IPS-NIHi11 (cell line): ENCODE measurements at regions not wholly inside any gene's neighbourhood (a gene's known extent, or its start where the extent isn't known, plus 50 kb on each side); places are given as distances from the start of the nearest gene placed in this dataset.

Experiments used
- DNase-seq: peaks from one replicate; pipeline ENCODE4 v3.0.0; 2012; ENCODE audit warnings: mixed read lengths, low spot score

DNA sequence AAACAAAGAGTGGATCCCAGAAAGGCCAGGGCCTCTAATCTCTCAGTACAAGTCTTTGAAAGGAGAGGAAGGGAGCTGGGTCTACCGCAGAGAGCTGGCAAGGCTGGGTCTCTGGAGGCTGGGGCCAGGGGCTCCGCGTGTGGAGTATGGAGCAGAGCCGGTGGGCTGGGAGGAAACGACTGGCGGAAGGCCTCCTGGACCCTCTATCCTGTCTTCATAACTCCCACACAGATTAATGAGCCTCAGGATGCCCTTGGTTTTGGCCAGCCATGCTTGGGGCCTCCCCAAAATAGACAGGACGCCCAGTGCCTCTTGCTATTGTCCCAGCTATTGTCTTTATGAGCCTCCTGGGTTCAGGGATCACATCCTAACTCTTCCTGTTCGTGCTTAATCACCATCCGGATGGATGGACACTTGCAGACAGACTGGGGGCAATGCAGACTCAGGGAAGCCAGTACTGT is 306.4 kb downstream of the DHX35 start:
- no peak for DNase-seq

DNA sequence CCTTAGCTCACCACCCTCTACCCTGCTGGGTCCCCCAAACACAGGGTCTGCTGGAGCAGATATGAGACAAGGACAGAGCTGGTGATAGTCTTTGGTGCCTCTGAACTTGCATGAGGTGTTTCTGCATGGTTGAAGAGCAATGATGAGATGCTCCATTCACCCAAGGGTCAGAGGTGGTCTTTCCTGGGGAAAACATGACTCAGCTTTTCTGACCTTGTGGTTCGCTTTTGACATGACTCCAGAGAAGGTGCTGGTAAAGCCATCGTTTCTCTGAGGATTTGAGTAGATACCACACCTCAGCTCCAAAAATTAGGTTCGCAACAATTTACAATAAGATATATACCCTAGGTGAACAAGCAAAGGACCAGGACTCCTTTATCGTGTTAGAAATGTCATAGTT is 304.8 kb downstream of the DHX35 start:
- DNase-seq = no peak

DNA sequence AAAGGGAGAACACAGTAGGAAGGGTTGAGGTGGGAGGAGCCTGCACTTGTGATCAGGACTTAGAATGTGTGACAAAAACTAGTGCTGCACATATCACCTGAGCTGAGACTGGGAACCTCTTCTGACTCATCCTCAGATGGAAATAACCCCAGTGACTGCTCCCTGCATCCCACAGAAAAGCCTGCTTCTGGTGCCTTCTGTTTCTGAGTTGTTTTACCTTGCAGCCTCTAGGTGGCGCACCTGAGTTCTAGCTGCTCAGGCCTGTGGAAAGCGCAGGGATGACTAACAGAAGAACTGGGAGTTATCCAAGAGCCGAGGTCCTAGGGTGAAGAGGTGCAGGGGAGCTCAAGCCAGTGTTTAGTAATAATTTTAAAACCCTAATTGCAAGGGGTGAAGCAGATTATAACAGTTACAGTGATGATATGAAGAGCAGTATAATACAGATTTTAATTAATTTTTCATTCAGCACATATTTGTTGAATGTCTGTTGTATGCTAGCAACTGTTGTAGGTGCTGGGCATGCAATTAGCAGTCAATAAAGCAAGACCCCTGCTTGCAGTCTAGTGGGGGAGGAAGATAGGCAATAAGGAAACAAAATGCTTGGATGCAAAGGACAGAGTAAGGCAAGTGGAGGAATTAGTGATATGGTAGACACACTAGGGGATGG is 302.5 kb downstream of the DHX35 start:
- peak; percentile 84 for DNase-seq

DNA sequence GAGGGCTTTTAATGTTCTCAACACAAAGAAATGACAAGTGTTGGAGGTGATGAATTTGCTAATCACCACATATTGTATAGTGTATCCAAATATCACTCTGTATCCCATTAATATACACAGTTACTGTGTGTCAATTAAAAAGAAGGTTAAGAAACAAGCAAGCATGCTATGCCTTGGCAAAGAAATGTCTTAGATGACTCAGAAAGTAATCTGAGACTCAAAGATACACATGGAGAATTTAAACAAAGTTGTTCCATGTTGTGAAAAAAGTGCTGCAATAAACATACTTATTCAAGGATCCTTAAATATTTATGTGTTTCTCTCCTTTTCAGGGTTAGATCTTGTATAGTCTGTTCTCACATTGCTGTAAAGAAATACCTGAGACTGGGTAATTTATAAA is 300.9 kb downstream of the DHX35 start:
- DNase-seq = no peak

DNA sequence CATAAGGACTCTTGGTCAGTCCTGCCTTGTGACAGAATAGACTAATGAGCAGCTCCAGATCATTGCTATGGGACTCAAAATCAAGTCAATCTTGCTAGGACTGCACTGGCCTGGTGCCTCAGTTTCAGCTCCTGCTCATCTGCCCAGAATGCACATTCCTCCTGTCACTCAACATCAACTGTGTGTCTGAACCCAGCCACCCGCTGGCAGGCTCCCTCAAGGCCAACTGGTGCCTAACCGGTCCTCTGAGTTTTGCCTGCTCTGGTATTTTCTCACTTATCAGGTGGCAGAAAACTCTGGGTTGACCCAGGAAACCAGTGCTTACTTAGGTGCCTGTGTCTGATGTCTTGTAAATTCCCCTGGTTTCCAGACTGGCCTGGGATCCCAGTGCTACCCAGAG is 297.7 kb downstream of the DHX35 start:
- DNase-seq = no peak

DNA sequence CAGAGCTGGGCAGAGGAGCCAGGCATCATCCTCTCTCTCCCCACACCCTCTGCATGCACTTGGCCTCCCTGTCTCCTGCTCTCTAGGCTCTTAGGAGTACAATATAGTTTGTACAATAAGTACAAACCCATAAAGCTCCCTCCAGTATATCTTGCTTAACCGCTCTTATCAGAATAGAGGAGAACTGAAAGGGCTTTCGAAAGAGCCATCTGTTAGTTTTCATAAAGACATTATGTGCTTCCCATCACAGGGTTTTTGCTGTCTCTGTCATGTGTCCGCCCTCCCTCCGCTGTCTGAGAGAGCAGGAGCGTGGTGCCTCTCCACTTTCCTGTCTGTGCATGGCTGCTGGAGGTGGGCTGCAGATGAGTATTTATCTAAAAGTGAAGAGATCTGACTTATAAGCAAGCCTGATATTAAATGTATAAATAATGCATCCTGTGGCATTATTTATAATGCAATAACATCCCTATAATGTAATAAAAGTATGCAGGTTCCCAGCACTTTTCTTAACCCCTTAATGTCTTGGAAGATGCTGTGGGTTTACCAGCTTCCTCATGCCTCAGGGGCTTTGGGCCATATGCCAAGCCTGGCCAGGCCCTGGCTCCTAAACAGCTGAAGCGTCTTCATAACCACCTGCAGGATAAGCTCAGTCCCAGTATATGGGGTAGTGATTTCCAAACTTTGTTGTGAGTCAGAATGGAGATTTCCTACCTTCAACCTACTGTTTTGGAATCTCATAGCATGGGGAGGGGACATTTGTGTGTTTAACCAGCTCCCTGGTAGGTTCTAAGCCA is 297.1 kb downstream of the DHX35 start:
- no peak for DNase-seq

DNA sequence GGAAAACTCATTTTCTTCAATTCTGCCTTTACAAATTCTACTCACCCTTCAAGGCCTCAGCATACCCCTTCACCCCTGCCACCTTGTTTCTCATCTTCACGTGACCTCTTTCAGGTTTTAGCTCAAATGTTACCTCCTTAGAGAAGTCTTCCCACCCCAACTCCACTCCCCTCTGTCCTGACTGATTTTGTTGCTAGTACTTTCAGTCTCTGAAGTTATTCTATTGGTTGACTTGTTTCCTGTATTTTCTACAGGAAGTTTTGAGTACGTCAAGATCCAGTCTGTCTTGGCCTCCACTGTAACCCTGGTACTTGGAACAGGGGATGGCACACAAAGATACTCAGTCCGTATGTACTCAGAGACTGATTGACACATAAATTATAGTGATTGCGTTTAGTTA is 296.1 kb downstream of the DHX35 start:
- no peak for DNase-seq

DNA sequence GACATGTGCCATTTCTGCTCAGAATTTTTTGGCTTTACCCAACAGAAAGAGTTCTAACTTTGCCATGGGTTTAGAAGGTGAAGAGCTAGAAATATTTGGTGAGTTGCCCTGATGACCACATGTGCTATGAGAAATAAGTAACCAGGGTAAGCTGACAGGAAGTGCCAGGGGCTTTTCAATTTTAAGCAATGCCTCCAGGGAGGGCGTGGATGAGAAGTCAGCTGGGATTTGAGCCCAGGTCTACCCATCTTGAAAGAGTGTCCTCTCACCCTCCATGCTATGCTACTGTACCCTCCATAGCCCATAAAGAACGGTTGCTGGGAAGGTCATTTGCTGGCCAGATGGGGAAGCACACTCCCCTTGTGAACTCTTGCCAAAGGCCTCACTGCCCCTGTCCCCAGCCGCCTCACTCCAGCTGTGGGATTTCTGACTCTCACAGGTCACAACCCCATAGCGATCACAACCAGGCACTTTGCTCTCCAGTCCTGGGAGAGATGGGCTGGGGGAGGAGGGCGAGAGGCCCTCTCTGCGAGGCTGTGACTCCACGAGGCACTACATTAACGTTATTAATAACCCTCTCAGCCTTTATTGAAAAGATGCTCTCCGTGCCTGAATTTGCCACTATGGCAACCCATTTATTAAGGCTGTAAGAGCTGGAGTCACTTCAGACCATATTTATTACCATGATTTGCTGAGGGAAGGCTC is 291.1 kb downstream of the DHX35 start:
- no peak for DNase-seq

DNA sequence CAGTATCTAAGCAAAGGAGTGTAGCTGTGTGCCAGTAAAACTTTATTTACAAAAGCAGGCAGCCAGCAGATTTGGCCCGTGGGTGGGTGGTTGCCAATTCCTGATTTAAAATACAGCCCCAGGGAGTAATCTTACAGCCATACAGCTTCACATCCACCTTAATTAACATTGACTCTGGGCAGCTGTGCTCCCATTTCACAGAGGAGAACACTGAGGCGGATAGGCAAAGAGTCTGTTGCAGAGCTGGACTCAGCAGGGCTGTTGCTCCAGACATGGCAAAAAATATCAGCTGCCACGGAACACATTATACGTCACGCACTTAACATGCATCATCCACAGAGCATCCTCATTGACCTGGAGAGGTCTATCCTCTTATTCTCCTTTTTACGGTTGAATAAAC is 289.9 kb downstream of the DHX35 start:
- no peak for DNase-seq

DNA sequence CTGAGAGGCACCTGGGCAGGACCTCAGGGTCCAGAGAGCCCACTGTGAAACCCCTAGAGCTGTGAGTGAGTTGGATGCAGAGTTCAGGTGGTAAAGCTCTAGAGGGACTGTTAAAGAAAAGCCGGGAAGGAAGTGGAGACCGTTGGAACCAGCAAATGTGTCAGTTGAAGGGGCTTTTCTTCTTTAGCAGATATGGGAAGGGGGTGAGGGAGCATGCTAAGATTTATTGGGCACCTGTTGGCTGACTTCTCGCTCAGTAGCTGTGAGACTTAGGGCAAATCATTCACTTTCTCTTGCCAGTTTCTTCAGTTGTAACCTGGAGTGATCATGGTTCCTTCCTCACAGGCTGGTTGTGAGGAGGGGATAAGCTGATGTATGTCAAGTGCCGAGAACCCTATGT is 287.7 kb downstream of the DHX35 start:
- no peak for DNase-seq

DNA sequence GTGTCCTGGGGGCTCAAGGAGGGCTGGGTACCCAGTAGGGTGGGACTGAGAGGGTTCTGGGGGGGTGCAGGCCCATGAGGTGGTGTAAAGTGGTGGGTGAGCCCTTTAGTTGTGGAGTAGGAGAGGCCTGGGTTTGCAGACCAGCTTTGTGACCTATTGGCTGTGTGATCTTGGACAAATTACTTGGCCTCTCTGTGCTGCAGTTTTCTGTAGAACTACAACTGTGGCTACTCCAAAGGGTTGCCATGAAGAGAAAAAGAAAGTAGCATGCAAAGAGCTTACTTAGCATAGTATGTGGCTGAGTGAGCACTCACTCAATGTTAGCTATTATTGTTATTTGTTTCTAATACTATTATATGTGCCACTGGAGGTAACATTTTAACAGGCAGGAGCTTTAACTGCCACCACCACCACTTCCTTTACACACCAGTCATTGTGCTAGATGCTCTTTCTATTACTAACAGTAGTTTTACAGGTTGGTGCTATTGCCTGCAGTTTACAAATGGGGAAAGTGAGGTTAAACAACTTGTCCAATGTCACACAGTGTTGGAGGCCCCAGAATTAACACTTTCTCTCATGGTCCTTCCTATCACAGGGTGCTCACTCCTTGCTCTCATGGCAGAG is 286.8 kb downstream of the DHX35 start:
- no peak for DNase-seq

DNA sequence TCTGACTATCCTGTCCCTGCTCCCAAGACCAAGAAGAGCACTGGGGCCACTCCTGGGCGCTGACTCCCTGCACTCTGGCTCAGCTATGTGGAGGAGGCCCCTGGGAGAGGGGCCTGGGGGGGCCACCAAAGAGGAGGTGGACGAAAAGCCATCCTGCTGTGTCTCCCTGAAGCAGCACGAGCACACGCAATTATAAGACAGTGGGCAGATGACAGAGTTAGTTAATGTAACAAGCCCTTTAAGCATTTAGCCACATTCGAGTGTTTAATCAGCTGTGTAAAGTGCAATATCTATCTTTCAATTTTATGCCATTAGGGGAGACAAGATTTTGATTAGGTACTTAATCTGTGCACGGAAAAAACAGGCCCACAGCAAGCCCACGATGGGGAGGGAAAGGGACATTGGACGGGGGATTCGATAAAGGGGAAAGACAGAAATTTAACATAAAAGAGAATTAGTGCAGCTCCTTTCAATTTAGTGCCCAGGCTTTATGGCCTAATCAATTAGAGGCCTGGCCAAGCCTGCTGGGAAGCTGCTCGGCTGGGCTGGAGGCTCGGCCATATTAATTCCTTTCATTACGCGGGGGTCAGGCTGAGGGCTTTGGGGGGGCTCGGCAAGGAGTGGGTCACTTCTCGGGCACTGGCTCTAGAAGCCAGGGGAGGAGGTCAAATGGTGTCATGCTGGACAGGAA is 286.2 kb downstream of the DHX35 start:
- DNase-seq = no peak

DNA sequence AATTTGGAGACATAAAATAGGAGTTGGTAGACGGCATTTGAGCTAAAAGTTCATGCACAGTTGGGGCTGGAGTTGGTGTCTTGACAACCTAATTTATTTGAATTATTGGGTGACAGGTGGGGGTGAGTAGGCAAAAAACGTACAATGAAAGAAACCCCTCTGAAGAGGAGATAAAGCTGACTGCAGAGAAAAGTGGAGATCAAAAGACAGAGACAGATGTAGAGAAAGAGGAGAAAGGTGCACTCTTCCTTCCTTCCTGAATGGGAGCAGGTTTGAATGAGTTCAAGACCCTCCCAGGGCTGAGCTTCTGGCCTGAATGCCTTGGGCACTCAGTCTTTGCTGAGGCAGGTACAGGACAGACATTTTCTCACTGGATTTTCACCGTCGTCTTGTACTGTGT is 284.3 kb downstream of the DHX35 start:
- no peak for DNase-seq

DNA sequence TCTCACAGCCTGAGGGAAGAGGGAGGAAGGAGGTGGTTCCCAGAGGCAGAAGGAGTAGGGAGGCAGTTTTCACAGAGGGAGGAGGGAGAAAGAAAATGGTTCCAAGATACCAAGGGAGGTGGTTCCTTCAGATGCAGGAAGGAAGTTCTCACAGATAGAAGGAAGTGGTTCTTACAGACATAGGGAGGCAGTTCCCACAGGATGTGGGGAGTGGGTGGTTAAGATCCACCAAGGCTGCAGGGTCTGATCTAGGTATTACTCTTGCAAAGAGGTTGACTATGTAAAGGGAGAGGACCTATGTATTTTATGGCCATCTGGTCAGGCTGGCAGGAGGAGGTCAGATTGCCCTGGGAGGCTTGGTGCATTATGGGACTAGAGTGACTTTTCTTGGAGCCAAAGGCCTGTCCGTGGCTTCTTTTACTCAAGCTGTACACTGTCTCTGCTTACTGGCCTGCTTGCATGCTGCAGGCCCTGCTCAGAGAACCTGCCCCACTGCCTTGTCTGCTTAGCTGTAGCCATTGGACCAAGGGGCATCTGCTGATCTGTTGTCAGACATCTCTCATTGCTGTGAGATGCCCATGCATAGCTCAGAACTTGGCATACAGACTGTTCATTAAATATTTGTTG is 283.7 kb downstream of the DHX35 start:
- no peak for DNase-seq

DNA sequence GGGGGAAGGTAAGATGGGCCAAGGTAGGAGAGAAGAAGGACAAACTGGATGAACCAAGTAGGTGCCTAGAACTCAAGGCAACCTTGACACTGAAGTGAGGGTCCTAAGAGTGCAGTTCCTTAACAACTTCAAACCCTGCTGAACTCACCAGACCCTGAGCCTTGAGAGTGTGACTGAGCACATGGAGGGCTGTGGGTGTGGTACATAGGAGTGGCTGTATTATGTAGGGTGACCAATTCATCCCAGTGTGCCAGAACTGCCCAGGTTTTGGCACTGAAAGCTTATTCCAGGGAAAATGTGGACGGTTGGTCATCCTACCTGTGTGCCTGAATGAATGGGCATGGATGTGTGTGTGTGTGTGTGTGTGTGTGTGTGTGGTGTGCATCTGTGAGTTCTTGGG is 281.8 kb downstream of the DHX35 start:
- DNase-seq = no peak

DNA sequence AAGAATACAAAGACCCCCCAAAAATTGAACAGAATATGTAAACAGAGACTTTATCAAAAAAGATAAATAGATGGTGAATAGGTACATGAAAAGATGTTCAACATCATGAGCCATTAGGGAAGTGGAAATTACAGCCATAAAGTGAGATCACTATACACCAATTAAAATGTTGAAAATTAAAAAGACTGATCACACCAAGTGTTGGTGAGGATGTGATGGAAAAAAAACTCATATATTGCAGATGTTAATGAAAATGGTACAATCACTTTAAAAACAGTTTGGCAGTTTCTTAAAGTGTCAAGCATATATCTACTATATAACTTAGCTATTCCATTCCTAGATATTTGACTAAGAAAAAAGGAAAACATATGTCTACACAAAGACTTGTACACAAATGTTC is 280.5 kb downstream of the DHX35 start:
- no peak for DNase-seq

DNA sequence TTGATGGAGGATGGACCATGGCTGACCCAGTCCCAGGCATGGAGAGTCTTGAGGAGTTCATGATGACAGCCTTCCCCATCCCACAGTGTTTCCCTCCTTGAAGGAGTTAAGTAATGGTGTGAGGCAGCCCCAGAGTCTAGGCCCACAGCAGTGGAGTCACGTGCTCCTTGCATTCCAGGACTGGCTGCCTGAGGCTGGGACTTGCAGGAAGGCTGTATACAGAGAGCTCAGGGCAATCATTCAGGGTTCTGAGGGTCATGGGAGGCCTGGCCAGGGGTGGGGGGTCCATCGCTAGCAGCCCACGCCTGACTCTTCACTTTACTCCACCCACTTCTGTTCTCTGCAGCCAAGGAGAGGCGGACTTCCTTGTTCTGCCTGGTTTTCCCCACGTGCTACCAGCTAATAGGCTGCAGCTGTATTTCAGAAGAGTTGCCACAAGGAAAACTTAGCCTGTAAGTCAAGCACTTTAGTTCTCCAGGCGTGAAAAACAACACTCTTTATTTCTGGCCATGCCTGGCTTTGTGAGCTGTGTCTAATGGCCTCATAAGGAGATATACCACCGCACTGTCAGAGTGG is 272.5 kb downstream of the DHX35 start:
- DNase-seq = no peak

DNA sequence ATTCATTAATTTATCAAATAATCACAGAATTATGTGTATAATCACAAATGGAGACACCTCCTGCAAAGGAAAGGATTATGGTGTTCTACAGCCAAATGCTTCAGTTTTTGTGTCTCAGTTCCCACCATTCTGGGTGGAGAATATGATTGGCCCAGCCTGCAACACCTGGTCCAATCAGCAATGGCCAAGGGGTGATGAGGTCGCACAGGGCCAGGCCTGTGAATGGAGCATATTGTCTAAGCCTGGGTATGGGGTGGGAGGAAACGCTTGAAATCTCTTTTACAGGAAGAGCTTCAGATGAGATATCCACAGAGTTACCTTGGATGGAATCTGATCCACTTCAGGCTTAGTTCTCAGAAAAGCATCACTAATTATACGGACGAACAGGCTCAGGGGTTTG is 271.6 kb downstream of the DHX35 start:
- peak; percentile 17 for DNase-seq

DNA sequence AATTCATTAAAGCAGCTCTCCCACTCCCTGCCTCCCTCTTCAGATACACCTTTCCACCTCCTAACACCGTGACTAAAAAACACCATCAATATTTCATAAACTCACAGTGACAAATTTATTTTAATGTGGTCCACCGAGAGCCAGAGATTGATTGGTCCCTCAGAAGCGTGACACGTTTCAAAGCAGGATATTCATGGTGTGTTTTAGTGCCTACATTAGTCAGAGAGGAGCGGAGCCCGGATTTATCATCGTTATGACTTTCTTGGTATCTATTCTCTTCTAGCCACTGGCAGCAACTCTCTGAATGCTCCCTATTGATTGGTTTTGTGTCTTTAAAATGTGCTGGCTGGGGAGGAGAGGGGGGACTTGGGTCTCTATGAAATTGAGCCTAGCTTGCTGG is 265.3 kb downstream of the DHX35 start:
- DNase-seq = no peak

DNA sequence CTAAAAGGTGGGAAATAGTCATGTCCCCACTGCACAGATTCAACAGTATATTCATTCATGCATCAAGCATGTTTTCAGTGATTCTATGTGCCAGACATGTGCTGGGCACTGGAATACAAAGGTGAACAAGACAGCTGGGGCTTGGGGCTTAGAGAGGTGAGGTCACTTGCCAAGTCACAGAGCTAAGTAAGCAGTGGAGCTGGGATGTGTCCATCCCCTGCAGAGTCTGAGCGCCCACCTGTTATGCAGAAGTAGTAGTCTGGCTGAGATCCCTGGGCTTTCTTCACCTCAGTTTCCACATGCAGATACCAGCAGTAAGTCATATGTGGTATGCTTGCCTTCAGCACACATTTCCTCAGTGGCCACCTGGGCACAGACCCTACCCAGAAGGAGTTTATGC is 263.8 kb downstream of the DHX35 start:
- DNase-seq = no peak

DNA sequence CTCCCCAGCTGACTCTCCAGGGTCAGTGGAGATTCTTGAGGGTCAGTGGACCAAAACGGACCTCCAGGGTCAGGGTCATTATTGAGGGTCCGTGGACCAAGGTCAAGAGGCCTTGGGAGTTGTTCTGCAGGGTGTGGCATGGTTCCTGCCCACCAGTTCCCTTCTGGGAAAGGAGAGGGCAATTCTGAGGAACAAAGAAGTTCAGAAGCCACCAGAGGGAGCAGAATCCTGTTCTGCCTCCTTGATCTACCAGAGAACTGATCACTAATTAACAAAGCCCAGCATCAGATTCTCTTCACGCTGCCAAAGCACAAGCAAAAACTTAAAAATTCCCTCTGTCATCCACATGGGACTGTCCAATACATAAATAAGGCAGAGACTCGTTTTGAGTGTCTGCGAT is 263.4 kb downstream of the DHX35 start:
- no peak for DNase-seq
